ENCODE measurements at regions not wholly inside any gene's neighbourhood (a gene's known extent, or its start where the extent isn't known, plus 50 kb on each side); places are given as distances from the start of the nearest gene placed in this dataset.
"Not testable (repeated sequence)": the region's sequence is repeated elsewhere in the genome, so short reads cannot be mapped to it uniquely, and the experiment has no call there.

- FAIRE-seq: no peak
Measured at GRCh38 chr5:89087551-89088318, 204.8 kb upstream of the MEF2C start.

- FAIRE-seq: no peak
Measured at GRCh38 chr5:89087128-89087527, 204.1 kb upstream of the MEF2C start.

- no peak for FAIRE-seq
Measured at GRCh38 chr5:89086390-89087086, 203.6 kb upstream of the MEF2C start.

GRCh38 chr5:89083791-89084190 is 200.8 kb upstream of the MEF2C start:
- FAIRE-seq: no peak

GRCh38 chr5:89081360-89081759 is 198.4 kb upstream of the MEF2C start:
- FAIRE-seq: no peak

GRCh38 chr5:89080467-89081116 is 197.6 kb upstream of the MEF2C start:
- FAIRE-seq: no peak

GRCh38 chr5:89072842-89073672 is 190.1 kb upstream of the MEF2C start:
- no peak for FAIRE-seq

GRCh38 chr5:89071941-89072331 is 189.0 kb upstream of the MEF2C start:
- FAIRE-seq: peak; percentile 13

- FAIRE-seq: no peak
Measured at GRCh38 chr5:89071101-89071940, 188.3 kb upstream of the MEF2C start.

- FAIRE-seq: no peak
Measured at GRCh38 chr5:89069591-89069990, 186.6 kb upstream of the MEF2C start.

GRCh38 chr5:89067362-89067761 is 184.4 kb upstream of the MEF2C start:
- FAIRE-seq: no peak

- no peak for FAIRE-seq
Measured at GRCh38 chr5:89065919-89066318, 182.9 kb upstream of the MEF2C start.

GRCh38 chr5:89064736-89065135 is 181.8 kb upstream of the MEF2C start:
- no peak for FAIRE-seq

- no peak for FAIRE-seq
Measured at GRCh38 chr5:89064054-89064453, 181.1 kb upstream of the MEF2C start.

- no peak for FAIRE-seq
Measured at GRCh38 chr5:89060768-89061167, 177.8 kb upstream of the MEF2C start.

- FAIRE-seq: no peak
Measured at GRCh38 chr5:89059274-89059673, 176.3 kb upstream of the MEF2C start.

- no peak for FAIRE-seq
Measured at GRCh38 chr5:89055695-89056085, 172.7 kb upstream of the MEF2C start.

GRCh38 chr5:89055015-89055694 is 172.2 kb upstream of the MEF2C start:
- no peak for FAIRE-seq

- FAIRE-seq: no peak
Measured at GRCh38 chr5:89053547-89053946, 170.6 kb upstream of the MEF2C start.

- not testable (repeated sequence) for FAIRE-seq
Measured at GRCh38 chr5:89050062-89050461, 167.1 kb upstream of the MEF2C start.

- FAIRE-seq: no peak
Measured at GRCh38 chr5:89047571-89047970, 164.6 kb upstream of the MEF2C start.

GRCh38 chr5:89045216-89045615 is 162.2 kb upstream of the MEF2C start:
- no peak for FAIRE-seq
